Colonic mucosa (tissue), 4 donors: ENCODE measurements at regions not wholly inside any gene's neighbourhood (a gene's known extent, or its start where the extent isn't known, plus 50 kb on each side); places are given as distances from the start of the nearest gene placed in this dataset.

Source experiments
- DNase-seq: peaks from one replicate; pipeline ENCODE4 v3.0.0-alpha.2; 2020
- H3K27ac ChIP-seq: fragments of 200-600 bp; one replicate; pipeline ENCODE4 v1.8.0; 2021
- H3K27me3 ChIP-seq: fragments of 200-600 bp; one replicate; pipeline ENCODE4 v1.8.0; 2021
- H3K36me3 ChIP-seq: fragments of 200-600 bp; one replicate; pipeline ENCODE4 v1.8.0; 2021
- H3K4me1 ChIP-seq: fragments of 200-600 bp; one replicate; pipeline ENCODE4 v1.8.0; 2021; ENCODE audit warnings: mild to moderate bottlenecking
- H3K4me3 ChIP-seq: fragments of 200-600 bp; one replicate; pipeline ENCODE4 v1.8.0; 2021
- H3K9ac ChIP-seq, 2 donors: one replicate each; pipeline ENCODE4 v1.7.0; 2013; ENCODE audit warnings: control low read depth in 2 of 2, low read depth in 2 of 2, low read length in 2 of 2
- H3K9me3 ChIP-seq: fragments of 200-600 bp; one replicate; pipeline ENCODE4 v1.8.0; 2021
- CTCF ChIP-seq: fragments of 200-600 bp; IDR thresholded peaks from one replicate; pipeline ENCODE4 v1.8.0; 2022; ENCODE audit warnings: antibody characterized with exemption, mild to moderate bottlenecking
- intact Hi-C: fragments of 100-400 bp; cut with DNase I; formaldehyde crosslinking; loops from one replicate; pipeline ENCODE4 v1.14.1; 2022
- donor health status: healthy.
- donor health status: DM: no; HTN: no; CAD: no.
- donor health status: DM: no; HTN: no; CAD: no.

GRCh38 chr1:233485385-233485784, 128.5 kb upstream of the KCNK1 start:
- no peaks in the 10 kb centered on the region for H3K9me3 ChIP-seq
- intact Hi-C loops = no loop called here
- no peaks in the 10 kb centered on the region for H3K27me3 ChIP-seq
- no peaks in the 10 kb centered on the region for H3K36me3 ChIP-seq
- DNase-seq = no peak
- no peak overlapping the region for H3K27ac ChIP-seq
- H3K9ac ChIP-seq = no peak overlapping the region
- no peak overlapping the region for H3K4me3 ChIP-seq
- no peaks in the 10 kb centered on the region for H3K4me1 ChIP-seq
- TF ChIP-seq CTCF = no peak

GRCh38 chr1:233485809-233486398, 128.0 kb upstream of the KCNK1 start:
- TF ChIP-seq CTCF = no peak
- no peak overlapping the region for H3K9ac ChIP-seq
- H3K4me3 ChIP-seq = no peak overlapping the region
- DNase-seq = no peak
- no peak overlapping the region for H3K27ac ChIP-seq
- no peaks in the 10 kb centered on the region for H3K4me1 ChIP-seq
- intact Hi-C loops = no loop called here
- no peaks in the 10 kb centered on the region for H3K36me3 ChIP-seq
- no peaks in the 10 kb centered on the region for H3K27me3 ChIP-seq
- H3K9me3 ChIP-seq = no peaks in the 10 kb centered on the region

GRCh38 chr1:233487408-233487807, 126.5 kb upstream of the KCNK1 start:
- no peaks in the 10 kb centered on the region for H3K36me3 ChIP-seq
- no peaks in the 10 kb centered on the region for H3K9me3 ChIP-seq
- H3K4me3 ChIP-seq = no peak overlapping the region
- H3K9ac ChIP-seq = no peak overlapping the region
- H3K4me1 ChIP-seq = no peaks in the 10 kb centered on the region
- intact Hi-C loops = no loop called here
- no peak for DNase-seq
- H3K27me3 ChIP-seq = no peaks in the 10 kb centered on the region
- TF ChIP-seq CTCF = no peak
- H3K27ac ChIP-seq = no peak overlapping the region

GRCh38 chr1:233489411-233489810, 124.5 kb upstream of the KCNK1 start:
- no peak for DNase-seq
- Histone ChIP-seq H3K4me1 (no peaks in the 10 kb centered on the region), H3K27ac (no peak overlapping the region), H3K27me3 (no peaks in the 10 kb centered on the region), H3K9me3 (no peaks in the 10 kb centered on the region), H3K36me3 (no peaks in the 10 kb centered on the region), H3K9ac (no peak overlapping the region), H3K4me3 (no peak overlapping the region)
- TF ChIP-seq CTCF = no peak
- intact Hi-C loops = no loop called here

GRCh38 chr1:233490488-233490887, 123.4 kb upstream of the KCNK1 start:
- H3K4me1 ChIP-seq = no peaks in the 10 kb centered on the region
- H3K27me3 ChIP-seq = no peaks in the 10 kb centered on the region
- H3K4me3 ChIP-seq = no peak overlapping the region
- no peaks in the 10 kb centered on the region for H3K36me3 ChIP-seq
- DNase-seq = no peak
- intact Hi-C loops = no loop called here
- H3K27ac ChIP-seq = no peak overlapping the region
- H3K9me3 ChIP-seq = no peaks in the 10 kb centered on the region
- no peak for TF ChIP-seq CTCF
- H3K9ac ChIP-seq = no peak overlapping the region
